ENCODE measurements at regions not wholly inside any gene's neighbourhood (a gene's known extent, or its start where the extent isn't known, plus 50 kb on each side); places are given as distances from the start of the nearest gene placed in this dataset.

- no peaks in the 10 kb centered on the region for H3K4me1 Mint-ChIP-seq (ENCODE audit: low read depth)
Measured at GRCh38 chr18:66676699-66677098, 72.8 kb upstream of the CDH19 start.

GRCh38 chr18:66674286-66674685 lies 70.4 kb upstream of the CDH19 start:
- H3K27me3 Mint-ChIP-seq (ENCODE audit: low read depth): no peaks in the 10 kb centered on the region
- H3K4me1 Mint-ChIP-seq (ENCODE audit: low read depth): no peaks in the 10 kb centered on the region
- no peak for DNase-seq
- no peak overlapping the region for H3K4me3 Mint-ChIP-seq
- no peaks in the 10 kb centered on the region for H3K36me3 Mint-ChIP-seq (ENCODE audit: insufficient read depth in 2 of 2)
- no peak overlapping the region for H3K27ac Mint-ChIP-seq
- peaks cover 6 to 10% of the 10 kb centered on the region in 2 donors for H3K9me3 Mint-ChIP-seq
- no peak for ATAC-seq (replicated peaks in 1 of 2)

More at GRCh38 chr18:66676699-66677098, 72.8 kb upstream of the CDH19 start:
- Mint-ChIP-seq H3K9me3 (peaks cover 4 to 8% of the 10 kb centered on the region in 2 donors), H3K36me3 (ENCODE audit: insufficient read depth in 2 of 2) (no peaks in the 10 kb centered on the region), H3K27ac (no peak overlapping the region), H3K27me3 (ENCODE audit: low read depth) (no peaks in the 10 kb centered on the region), H3K4me3 (no peak overlapping the region)
- ATAC-seq (replicated peaks in 1 of 2) (no peak), DNase-seq (no peak)

GRCh38 chr18:66668706-66669105 lies 64.8 kb upstream of the CDH19 start:
- H3K4me1 Mint-ChIP-seq (ENCODE audit: low read depth): no peaks in the 10 kb centered on the region
- no peak overlapping the region for H3K27ac Mint-ChIP-seq
- no peaks in the 10 kb centered on the region for H3K36me3 Mint-ChIP-seq (ENCODE audit: insufficient read depth in 2 of 2)
- H3K4me3 Mint-ChIP-seq: no peak overlapping the region
- ATAC-seq (replicated peaks in 1 of 2) (no peak), DNase-seq (no peak)
- H3K27me3 Mint-ChIP-seq (ENCODE audit: low read depth): no peaks in the 10 kb centered on the region
- H3K9me3 Mint-ChIP-seq: peaks cover 6 to 9% of the 10 kb centered on the region in 2 donors

- Mint-ChIP-seq H3K4me1 (ENCODE audit: low read depth) (no peaks in the 10 kb centered on the region), H3K9me3 (peaks cover 0 to 13% of the 10 kb centered on the region in 2 donors), H3K4me3 (no peak overlapping the region), H3K27ac (no peak overlapping the region), H3K27me3 (ENCODE audit: low read depth) (no peaks in the 10 kb centered on the region), H3K36me3 (ENCODE audit: insufficient read depth in 2 of 2) (no peaks in the 10 kb centered on the region)
- DNase-seq (no peak), ATAC-seq (replicated peaks in 1 of 2) (no peak)
Measured at GRCh38 chr18:66662632-66663031, 58.7 kb upstream of the CDH19 start.

- H3K27me3 Mint-ChIP-seq (ENCODE audit: low read depth): no peaks in the 10 kb centered on the region
- no peak for DNase-seq
- no peak overlapping the region for H3K4me3 Mint-ChIP-seq
- no peaks in the 10 kb centered on the region for H3K36me3 Mint-ChIP-seq (ENCODE audit: insufficient read depth in 2 of 2)
- no peak for ATAC-seq (replicated peaks in 1 of 2)
- H3K9me3 Mint-ChIP-seq: peaks cover 3 to 4% of the 10 kb centered on the region in 2 donors
- no peak overlapping the region for H3K27ac Mint-ChIP-seq
- no peaks in the 10 kb centered on the region for H3K4me1 Mint-ChIP-seq (ENCODE audit: low read depth)
Measured at GRCh38 chr18:66655407-66655806, 51.5 kb upstream of the CDH19 start.
